ENCODE measurements at regions not wholly inside any gene's neighbourhood (a gene's known extent, or its start where the extent isn't known, plus 50 kb on each side); places are given as distances from the start of the nearest gene placed in this dataset.

- no peak for DNase-seq (ENCODE audit: low read depth in 3 of 3, low spot score in 2 of 3)
These were observed 229.1 kb downstream of the MYCN start for GRCh38 chr2:16169381-16169960.

DNA sequence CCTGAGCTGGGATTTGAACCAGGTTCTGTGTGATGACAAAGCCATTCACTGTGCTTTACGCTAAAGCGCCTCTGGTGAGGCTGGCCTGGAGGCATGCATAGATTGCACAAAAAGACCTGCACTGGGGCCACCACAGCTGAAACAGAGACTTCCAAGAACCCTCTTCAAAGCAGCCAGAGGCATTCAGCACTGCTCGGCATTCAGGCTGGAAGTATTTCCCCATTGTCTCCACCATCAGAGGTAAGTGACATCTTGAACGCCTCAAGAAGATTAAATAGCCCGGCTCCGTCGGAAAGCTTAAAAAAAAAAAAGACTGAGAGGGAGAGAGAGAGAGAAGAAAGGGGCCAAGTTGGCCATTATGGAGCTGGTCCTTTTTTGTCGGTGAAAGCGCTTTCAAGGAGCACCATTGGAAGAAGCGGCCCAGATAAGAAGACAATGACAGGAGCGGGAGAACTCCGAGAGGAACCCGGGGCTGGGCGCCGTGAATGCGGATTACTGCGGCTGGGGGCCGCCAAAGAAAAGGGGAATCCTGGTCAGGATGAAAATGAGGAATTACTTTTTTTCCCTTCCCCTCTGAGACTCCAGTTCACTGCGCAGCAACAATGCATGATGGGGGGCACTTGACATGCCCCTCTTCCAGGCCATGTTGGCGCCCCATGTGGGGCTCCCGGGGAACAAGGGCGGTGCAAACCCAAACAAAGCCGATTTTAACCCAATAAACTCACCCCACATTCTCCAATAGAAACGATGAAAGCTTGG lies 228.3 kb downstream of the MYCN start:
- DNase-seq (ENCODE audit: low read depth in 3 of 3, low spot score in 2 of 3): no peak

GRCh38 chr2:16167870-16168426 lies 227.6 kb downstream of the MYCN start:
- DNase-seq (ENCODE audit: low read depth in 3 of 3, low spot score in 2 of 3): no peak

GRCh38 chr2:16167451-16167861 lies 227.1 kb downstream of the MYCN start:
- no peak for DNase-seq (ENCODE audit: low read depth in 3 of 3, low spot score in 2 of 3)

- no peak for DNase-seq (ENCODE audit: low read depth in 3 of 3, low spot score in 2 of 3)
These were observed 226.1 kb downstream of the MYCN start for GRCh38 chr2:16166327-16166981.

DNA sequence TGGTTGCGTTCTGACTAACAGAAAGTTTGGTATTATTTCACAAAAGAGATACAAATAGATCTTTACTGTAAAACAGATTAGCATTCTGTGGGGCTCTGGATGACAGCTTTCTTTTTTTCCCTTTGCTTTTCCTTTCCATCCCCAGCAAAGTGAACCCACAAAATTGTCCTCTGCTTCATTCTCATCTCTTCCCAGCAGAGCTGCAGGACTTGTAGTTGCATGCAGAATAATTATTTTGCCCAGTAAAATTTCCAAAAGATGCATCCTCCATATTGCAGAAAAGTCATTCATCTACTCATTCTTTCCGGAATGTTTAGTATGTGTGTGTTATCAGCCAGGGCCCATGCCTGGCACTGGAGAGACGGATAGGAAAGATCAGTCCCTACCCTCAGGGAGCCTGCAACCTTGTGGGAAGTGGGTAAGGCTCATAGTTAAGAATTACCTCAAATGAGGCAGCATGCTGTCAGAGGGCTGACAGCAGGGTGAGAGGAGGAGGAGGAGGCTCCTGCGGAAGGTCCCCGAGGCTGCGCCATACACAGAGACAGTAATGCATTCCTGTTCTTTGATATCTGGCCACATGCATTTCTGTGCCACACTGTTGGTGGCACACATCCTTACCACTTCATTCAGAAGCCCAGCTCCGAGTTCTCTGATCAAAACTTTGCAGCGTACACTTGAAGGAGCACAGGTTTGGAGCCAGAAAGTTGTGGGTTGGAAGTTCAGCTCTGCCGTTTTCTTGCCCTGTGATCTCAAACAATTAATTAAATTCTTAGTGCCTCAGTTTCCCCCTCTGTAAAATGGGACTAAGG lies 225.4 kb downstream of the MYCN start:
- DNase-seq (ENCODE audit: low read depth in 3 of 3, low spot score in 2 of 3): no peak

DNA sequence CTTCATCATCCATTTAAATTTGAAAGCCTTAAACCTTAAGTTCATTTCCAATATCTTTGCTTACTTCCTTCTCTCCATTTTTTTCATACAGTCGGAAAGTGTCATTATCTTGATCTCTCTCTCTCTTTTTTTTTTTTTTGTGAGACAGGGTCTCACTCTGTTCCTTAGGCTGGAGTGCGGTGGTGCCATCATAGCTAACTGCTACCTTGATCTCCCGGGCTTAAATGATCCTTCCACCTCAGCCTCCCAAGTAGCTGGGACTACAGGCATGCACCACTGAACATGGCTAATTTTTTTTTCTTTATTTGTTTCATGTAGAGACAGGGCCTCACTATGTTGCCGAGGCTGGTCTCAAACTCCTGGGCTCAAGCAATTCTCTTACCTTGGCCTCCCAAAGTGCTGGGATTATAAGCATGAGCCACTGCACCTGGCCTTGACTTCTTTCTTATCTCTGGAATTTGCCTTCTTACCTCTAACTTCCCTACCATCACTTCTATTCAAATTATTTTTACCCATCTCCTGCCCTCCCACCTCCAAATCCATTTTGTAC lies 222.2 kb downstream of the MYCN start:
- DNase-seq (ENCODE audit: low read depth in 3 of 3, low spot score in 2 of 3): no peak

- no peak for DNase-seq (ENCODE audit: low read depth in 3 of 3, low spot score in 2 of 3)
These were observed 221.6 kb downstream of the MYCN start for GRCh38 chr2:16161768-16162490.

GRCh38 chr2:16161085-16161565 lies 220.8 kb downstream of the MYCN start:
- DNase-seq (ENCODE audit: low read depth in 3 of 3, low spot score in 2 of 3): no peak

- DNase-seq (ENCODE audit: low read depth in 3 of 3, low spot score in 2 of 3): no peak
These were observed 220.1 kb downstream of the MYCN start for GRCh38 chr2:16160281-16161084.

DNA sequence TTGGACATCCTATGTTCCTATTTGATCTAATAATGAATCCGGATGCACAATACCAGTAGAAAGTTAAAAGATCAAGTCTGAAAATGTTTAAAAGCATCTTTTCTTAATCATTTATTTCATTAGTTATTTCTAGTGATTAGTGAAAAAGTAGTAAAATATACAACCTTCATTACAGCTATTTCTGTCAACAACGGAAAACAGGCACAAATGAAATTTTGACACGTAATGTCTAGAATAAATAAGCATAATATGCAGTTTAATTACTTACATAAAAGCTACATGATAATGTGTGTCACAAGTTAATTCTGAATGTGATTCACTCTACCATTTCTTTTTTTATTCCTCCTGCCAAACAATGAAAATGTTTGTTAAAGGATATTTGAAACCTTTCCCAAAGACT lies 216.1 kb downstream of the MYCN start:
- DNase-seq (ENCODE audit: low read depth in 3 of 3, low spot score in 2 of 3): no peak

GRCh38 chr2:16155766-16156165 lies 215.4 kb downstream of the MYCN start:
- DNase-seq (ENCODE audit: low read depth in 3 of 3, low spot score in 2 of 3): no peak

DNA sequence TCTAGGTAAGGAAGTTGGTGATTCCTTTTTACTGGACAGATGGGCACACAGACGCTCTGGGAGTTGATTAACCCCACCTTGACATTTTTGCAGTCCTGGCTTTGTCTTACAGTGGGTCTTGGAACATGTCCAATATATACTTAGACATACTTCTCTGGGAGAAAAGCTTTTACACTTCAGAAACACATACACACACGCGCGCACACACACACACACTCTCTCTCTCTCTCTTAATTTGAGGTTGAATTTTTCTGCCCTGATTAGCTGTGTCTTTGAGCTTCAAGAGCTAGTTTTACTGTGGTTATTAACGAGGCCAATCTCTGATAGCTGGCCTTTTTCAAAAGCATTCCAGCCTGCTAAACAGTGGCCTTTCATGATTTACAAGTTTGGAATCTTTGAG lies 215.0 kb downstream of the MYCN start:
- no peak for DNase-seq (ENCODE audit: low read depth in 3 of 3, low spot score in 2 of 3)

- DNase-seq (ENCODE audit: low read depth in 3 of 3, low spot score in 2 of 3): no peak
These were observed 214.3 kb downstream of the MYCN start for GRCh38 chr2:16154501-16155280.

- DNase-seq (ENCODE audit: low read depth in 3 of 3, low spot score in 2 of 3): no peak
These were observed 213.7 kb downstream of the MYCN start for GRCh38 chr2:16154061-16154460.

DNA sequence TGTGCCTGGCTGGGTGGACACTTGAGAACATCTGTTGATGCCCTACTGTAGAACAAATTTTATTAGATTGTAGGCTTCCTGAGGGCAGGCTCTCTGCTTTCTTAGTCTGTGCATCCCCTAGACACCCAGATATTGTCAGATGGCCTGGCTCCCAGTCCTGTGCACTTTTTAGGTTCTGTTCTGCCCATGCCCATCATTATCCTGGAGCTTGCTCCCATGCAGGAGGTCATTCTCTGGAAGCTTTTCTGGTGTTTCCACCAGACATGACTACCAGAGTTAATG lies 213.3 kb downstream of the MYCN start:
- DNase-seq (ENCODE audit: low read depth in 3 of 3, low spot score in 2 of 3): no peak

DNA sequence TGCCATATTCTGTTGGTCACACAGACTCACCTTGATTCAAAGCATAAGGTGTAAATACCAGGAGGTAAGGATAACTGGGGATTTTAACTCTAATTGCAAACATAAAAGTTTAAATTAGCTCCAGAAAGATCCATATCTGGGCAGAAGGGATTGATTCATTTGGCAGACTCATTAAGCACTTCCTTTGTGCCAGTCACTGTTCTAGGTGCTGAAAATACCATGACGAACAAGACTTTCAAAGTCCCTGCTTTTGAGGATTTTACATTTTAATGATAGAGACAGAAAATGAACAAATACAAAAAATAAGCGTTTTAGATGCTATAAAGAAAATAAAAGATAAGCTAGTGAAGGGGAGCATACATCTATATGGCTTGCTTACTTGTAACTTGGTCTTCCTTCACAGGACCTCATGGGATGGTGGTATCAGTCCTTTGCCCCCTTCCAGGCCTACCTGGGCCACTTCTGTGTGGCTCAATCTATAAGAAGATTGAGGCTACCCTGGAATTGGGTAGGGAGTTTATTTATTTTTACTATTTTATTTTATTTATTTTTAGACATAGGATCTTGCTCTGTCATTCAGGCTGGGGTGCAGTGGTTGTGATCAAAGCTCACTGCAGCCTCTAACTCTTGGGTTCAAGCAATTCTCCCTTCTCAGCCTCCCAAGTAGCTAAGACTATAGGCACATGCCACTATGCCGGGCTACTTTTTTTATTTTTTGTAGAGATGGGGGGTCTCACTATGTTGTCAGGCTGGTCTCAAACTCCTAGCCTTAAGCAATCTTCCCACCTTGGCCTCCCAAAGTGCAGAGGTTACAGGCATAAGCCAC lies 212.8 kb downstream of the MYCN start:
- DNase-seq (ENCODE audit: low read depth in 3 of 3, low spot score in 2 of 3): no peak
